NCI-H82 (cell line): ENCODE measurements at regions not wholly inside any gene's neighbourhood (a gene's known extent, or its start where the extent isn't known, plus 50 kb on each side); places are given as distances from the start of the nearest gene placed in this dataset.

Source experiments
- DNase-seq: peaks from one replicate; lab custom pipeline; 2025; lab: John Stamatoyannopoulos, UW

- no peak for DNase-seq
Measured at GRCh38 chr14:85425507-85425906, 104.4 kb upstream of the FLRT2 start.

GRCh38 chr14:85426068-85426935, 103.6 kb upstream of the FLRT2 start:
- no peak for DNase-seq

GRCh38 chr14:85428926-85429325, 101.0 kb upstream of the FLRT2 start:
- no peak for DNase-seq

- DNase-seq = no peak
Measured at GRCh38 chr14:85437148-85437547, 92.8 kb upstream of the FLRT2 start.

GRCh38 chr14:85438001-85438400, 91.9 kb upstream of the FLRT2 start:
- no peak for DNase-seq

- no peak for DNase-seq
Measured at GRCh38 chr14:85438481-85438942, 91.4 kb upstream of the FLRT2 start.

GRCh38 chr14:85439696-85440328, 90.1 kb upstream of the FLRT2 start:
- DNase-seq = no peak

GRCh38 chr14:85441909-85442643, 87.9 kb upstream of the FLRT2 start:
- no peak for DNase-seq

GRCh38 chr14:85442996-85443395, 86.9 kb upstream of the FLRT2 start:
- no peak for DNase-seq

GRCh38 chr14:85444635-85445034, 85.3 kb upstream of the FLRT2 start:
- peak; percentile 29 for DNase-seq

- DNase-seq = no peak
Measured at GRCh38 chr14:85445151-85445795, 84.7 kb upstream of the FLRT2 start.

- no peak for DNase-seq
Measured at GRCh38 chr14:85447883-85448282, 82.1 kb upstream of the FLRT2 start.

- no peak for DNase-seq
Measured at GRCh38 chr14:85451421-85451820, 78.5 kb upstream of the FLRT2 start.

- no peak for DNase-seq
Measured at GRCh38 chr14:85453401-85454225, 76.3 kb upstream of the FLRT2 start.

- DNase-seq = no peak
Measured at GRCh38 chr14:85454226-85454813, 75.6 kb upstream of the FLRT2 start.

- DNase-seq = no peak
Measured at GRCh38 chr14:85459361-85460000, 70.5 kb upstream of the FLRT2 start.

GRCh38 chr14:85461432-85462133, 68.4 kb upstream of the FLRT2 start:
- no peak for DNase-seq

- no peak for DNase-seq
Measured at GRCh38 chr14:85463512-85463911, 66.4 kb upstream of the FLRT2 start.

- no peak for DNase-seq
Measured at GRCh38 chr14:85464135-85464895, 65.6 kb upstream of the FLRT2 start.
